Psoas muscle (tissue), 7 donors: ENCODE measurements at regions not wholly inside any gene's neighbourhood (a gene's known extent, or its start where the extent isn't known, plus 50 kb on each side); places are given as distances from the start of the nearest gene placed in this dataset.

Experiments used
- ATAC-seq, 4 donors: fragments of 200-7000 bp; cut with Tn5 transposase; one replicate each; pipeline ENCODE4 v1.9.1; 2020; ENCODE audit warnings: moderate library complexity in 3 of 4, mild to moderate bottlenecking in 2 of 4
- DNase-seq, 2 donors: peaks; one replicate each; pipeline ENCODE4 v3.0.0-alpha.2; 2020
- H3K27ac ChIP-seq: fragments of 200-600 bp; one replicate; pipeline ENCODE4 v1.8.0; 2022
- H3K27me3 ChIP-seq, 3 donors: fragments of 200-600 bp in 1 of 3; one replicate each; pipeline versions ENCODE4 v1.6.1 to v1.8.0; 2013 to 2022; ENCODE audit warnings: low read length in 2 of 3, mild to moderate bottlenecking in 2 of 3, moderate library complexity in 1 of 3; ENCODE audit not compliant: insufficient read depth in 3 of 3
- H3K36me3 ChIP-seq, 2 donors: fragments of 200-600 bp in 1 of 2; one replicate each; pipeline versions ENCODE4 v1.6.1 to v1.8.0; 2013 to 2022; ENCODE audit warnings: low read depth in 1 of 2, mild to moderate bottlenecking in 1 of 2, moderate library complexity in 1 of 2; ENCODE audit not compliant: insufficient read depth in 1 of 2
- H3K4me1 ChIP-seq: fragments of 200-600 bp; one replicate; pipeline ENCODE4 v1.8.0; 2022
- H3K4me3 ChIP-seq: fragments of 200-600 bp; one replicate; pipeline ENCODE4 v1.8.0; 2022; ENCODE audit warnings: mild to moderate bottlenecking
- H3K9me3 ChIP-seq: fragments of 200-600 bp; one replicate; pipeline ENCODE4 v1.8.0; 2022
- WGBS, 3 donors: extraction: QIAGEN DNeasy Blood & Tissue Kit; methylation state at CpG; one replicate each; pipeline versions ENCODE4 v1.1.6 to v1.1.7; 2013; 5-methylcytosine and 5-hydroxymethylcytosine counted together
- intact Hi-C, 2 donors: fragments of 100-400 bp; cut with DNase I; formaldehyde crosslinking; loops; one replicate each; pipeline versions ENCODE4 v1.11.0 to v1.14.2; 2022
- TF ChIP-seq, protein P1 (sequence below): fragments of 200-600 bp; IDR thresholded peaks from one replicate; pipeline ENCODE4 v1.8.0; 2022; ENCODE audit warnings: antibody characterized with exemption
- donor health status: healthy with polysubstance abuse.
- donor health status: DM: no; HTN: no; CAD: no; lungs with moderate emphysema.
- donor health status: Bipolar disorder and iron deficiency.
- donor health status: healthy.
- donor health status: DM: yes; HTN: yes; CAD: no.
- donor health status: DM: no; HTN: no; CAD: no.
- donor health status: DM: yes; HTN: yes; CAD: no.

DNA sequence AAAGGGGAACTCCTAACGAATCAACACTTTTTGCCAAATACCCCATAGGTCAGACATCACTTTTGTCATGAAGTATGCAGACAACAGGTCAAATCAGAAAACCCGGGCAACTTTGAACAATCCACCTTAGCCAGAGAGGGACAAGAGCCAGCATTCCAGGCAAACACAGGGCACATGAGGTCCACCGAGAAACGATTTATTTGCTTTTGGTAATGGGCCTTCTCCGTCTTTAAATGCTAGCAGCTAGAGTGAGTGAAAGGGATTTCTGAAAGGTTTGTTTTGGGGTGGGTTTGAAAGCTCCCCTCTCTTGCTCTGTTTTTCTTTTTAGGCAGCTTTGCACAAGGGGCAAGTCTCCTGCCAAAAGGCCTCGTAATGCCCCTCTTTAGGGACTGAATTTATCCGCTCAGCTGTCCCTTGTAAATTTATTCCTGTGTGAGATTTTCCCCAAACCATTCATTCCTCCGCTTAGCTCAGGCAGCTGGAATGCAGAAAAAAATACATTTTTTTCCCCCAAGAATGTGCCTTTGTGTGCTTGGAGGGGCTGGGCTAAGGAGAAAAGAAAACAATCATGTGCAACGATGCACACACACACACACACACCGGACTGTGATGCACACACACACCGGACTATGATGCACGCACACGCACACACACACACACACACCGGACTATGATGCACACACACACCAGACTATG, 196.9 kb downstream of the SNX19 start:
- ATAC-seq (no peak), DNase-seq (no peak)
- Histone ChIP-seq H3K9me3 (no peaks in the 10 kb centered on the region), H3K27me3 (peaks cover 0 to 6% (median 0%) of the 10 kb centered on the region in 3 donors), H3K4me3 (no peak overlapping the region), H3K27ac (no peak overlapping the region), H3K36me3 (no peaks in the 10 kb centered on the region), H3K4me1 (no peaks in the 10 kb centered on the region)
- TF ChIP-seq, protein P1, sequence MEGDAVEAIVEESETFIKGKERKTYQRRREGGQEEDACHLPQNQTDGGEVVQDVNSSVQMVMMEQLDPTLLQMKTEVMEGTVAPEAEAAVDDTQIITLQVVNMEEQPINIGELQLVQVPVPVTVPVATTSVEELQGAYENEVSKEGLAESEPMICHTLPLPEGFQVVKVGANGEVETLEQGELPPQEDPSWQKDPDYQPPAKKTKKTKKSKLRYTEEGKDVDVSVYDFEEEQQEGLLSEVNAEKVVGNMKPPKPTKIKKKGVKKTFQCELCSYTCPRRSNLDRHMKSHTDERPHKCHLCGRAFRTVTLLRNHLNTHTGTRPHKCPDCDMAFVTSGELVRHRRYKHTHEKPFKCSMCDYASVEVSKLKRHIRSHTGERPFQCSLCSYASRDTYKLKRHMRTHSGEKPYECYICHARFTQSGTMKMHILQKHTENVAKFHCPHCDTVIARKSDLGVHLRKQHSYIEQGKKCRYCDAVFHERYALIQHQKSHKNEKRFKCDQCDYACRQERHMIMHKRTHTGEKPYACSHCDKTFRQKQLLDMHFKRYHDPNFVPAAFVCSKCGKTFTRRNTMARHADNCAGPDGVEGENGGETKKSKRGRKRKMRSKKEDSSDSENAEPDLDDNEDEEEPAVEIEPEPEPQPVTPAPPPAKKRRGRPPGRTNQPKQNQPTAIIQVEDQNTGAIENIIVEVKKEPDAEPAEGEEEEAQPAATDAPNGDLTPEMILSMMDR, result no peak
- intact Hi-C loops, result loop anchor here in 1 of 2 donors (1.0 kb wide), 1 partner anchor 21 kb away; no protein-coding TSS in a partner anchor
- WGBS, 3 donors, result 28 to 56% (median 35%) methylated on average over 14 of the region's 14 CpGs

DNA sequence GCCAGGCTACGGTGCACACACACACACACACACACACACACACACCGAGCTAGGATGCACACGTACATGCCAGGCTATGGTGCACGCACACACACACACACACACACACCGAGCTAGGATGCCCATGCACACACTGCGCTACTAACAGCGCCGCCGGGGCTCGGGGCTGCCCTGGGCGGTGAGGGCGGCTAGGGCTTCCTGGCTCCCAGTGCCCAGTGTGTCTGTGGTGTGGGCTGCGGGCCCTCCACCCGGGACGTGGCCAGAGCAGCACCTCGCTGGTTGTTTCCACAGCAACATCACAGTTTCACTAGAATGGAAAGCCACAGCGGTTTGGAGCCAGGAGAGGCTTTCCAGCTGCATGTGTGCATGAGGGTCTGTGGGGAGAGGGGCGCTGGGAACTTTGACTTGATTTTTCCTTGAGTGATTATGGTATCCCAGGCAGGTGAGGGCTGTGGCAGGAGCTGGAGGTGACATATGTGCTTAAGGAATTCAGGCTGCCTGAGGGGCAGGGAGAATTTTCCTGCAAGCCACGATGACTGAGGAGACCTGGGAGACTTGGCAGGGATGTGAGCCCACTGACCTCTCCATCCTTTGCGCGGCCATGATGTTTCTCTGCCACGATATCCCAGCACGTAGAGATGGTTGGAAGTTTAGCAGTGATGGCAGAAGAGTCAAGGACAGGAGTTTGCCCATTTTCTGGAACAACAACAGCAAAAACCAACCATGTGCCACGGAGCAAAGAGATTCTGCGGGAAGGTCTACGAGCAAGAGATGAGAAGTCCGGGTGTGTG, 195.9 kb downstream of the SNX19 start:
- intact Hi-C loops, result no loop called here
- Histone ChIP-seq H3K27ac (no peak overlapping the region), H3K36me3 (no peaks in the 10 kb centered on the region), H3K4me3 (no peak overlapping the region), H3K9me3 (no peaks in the 10 kb centered on the region), H3K4me1 (no peaks in the 10 kb centered on the region), H3K27me3 (peaks cover 0 to 6% (median 0%) of the 10 kb centered on the region in 3 donors)
- WGBS, 3 donors, result 46 to 59% (median 52%) methylated on average over 27 of the region's 27 CpGs
- no peak for DNase-seq
- TF ChIP-seq, protein P1, result no peak
- ATAC-seq, result no peak

DNA sequence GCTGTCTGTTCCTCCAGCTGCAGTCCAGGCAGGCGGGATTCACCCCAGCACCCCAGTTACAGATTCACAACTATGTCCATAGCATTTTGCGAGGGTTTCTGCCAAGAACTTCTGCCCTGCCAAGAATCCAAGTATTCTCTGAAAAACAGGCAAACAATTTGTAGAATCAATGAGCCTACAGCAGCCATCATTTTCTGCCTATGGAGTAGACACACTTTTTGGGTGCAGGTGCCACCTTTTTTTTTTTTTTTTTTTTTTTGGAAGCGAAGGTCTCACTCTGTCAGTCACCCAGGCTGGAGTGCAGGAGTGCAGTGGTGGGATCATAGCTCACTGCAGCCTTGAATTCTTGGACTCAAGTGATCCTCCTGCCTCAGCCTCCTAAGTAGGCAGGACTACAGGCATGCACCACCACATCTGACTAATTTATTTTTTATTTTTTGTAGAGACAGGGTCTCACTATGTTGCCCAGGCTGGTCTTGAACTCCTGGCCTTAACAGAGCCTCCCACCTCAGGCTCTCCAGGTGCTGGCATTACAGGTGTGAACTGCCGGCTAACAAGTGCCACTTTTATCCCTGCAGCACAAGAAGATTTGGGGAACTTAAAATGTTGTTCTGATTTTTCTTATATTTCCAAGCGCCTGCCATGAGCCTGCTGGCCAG, 195.1 kb downstream of the SNX19 start:
- TF ChIP-seq, protein P1, result no peak
- DNase-seq (no peak), ATAC-seq (no peak)
- intact Hi-C loops, result no loop called here
- Histone ChIP-seq H3K4me1 (no peaks in the 10 kb centered on the region), H3K36me3 (no peaks in the 10 kb centered on the region), H3K27me3 (peaks cover 0 to 6% (median 0%) of the 10 kb centered on the region in 3 donors), H3K4me3 (no peak overlapping the region), H3K27ac (no peak overlapping the region), H3K9me3 (no peaks in the 10 kb centered on the region)
- 73 to 87% (median 77%) methylated on average over 4 of the region's 5 CpGs for WGBS, 3 donors

DNA sequence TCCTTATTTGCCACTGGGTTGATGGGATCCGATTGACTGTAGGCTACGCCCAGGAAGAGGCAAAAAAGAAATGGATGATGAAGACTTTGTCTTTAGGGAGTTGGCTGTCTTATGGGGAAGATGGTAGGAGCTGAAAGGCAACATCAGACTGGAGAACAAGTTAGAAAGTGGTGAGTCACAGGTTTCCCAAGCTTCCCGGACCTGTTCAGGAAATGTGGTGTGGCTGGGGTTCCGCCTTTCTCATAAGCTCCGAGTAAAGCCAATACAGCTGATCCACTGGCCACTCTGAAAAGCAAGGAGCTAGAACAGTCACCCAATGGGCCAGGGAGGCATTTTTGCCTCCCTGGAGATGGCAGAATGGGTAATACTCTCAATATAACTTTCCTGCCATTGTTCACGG, 194.5 kb downstream of the SNX19 start:
- WGBS, 3 donors, result 68 to 81% (median 73%) methylated on average over 6 of the region's 6 CpGs
- TF ChIP-seq, protein P1, result no peak
- Histone ChIP-seq H3K4me1 (no peaks in the 10 kb centered on the region), H3K9me3 (no peaks in the 10 kb centered on the region), H3K4me3 (no peak overlapping the region), H3K27me3 (peaks cover 0 to 6% (median 0%) of the 10 kb centered on the region in 3 donors), H3K36me3 (no peaks in the 10 kb centered on the region), H3K27ac (no peak overlapping the region)
- no peak for ATAC-seq
- DNase-seq, result no peak
- intact Hi-C loops, result no loop called here
